ENCODE measurements at regions not wholly inside any gene's neighbourhood (a gene's known extent, or its start where the extent isn't known, plus 50 kb on each side); places are given as distances from the start of the nearest gene placed in this dataset.

GRCh38 chr12:72110937-72111650, 161.1 kb upstream of the TRHDE start:
- no peaks in the 10 kb centered on the region for H3K36me3 ChIP-seq (ENCODE audit: control insufficient read depth, insufficient read depth, low read length)
- H3K27me3 ChIP-seq (ENCODE audit: control insufficient read depth, insufficient read depth, low read length) = no peaks in the 10 kb centered on the region
- H3K9me3 ChIP-seq (ENCODE audit: control insufficient read depth, insufficient read depth, low read length) = no peaks in the 10 kb centered on the region
- H3K4me1 ChIP-seq (ENCODE audit: control insufficient read depth, insufficient read depth, low read length) = peaks cover 3% of the 10 kb centered on the region
- H3K9ac ChIP-seq (ENCODE audit: low read depth, low read length) = no peak overlapping the region
- H3K4me3 ChIP-seq (ENCODE audit: low read depth, low read length) = no peak overlapping the region

GRCh38 chr12:72111706-72112105, 160.5 kb upstream of the TRHDE start:
- H3K9ac ChIP-seq (ENCODE audit: low read depth, low read length) = no peak overlapping the region
- no peaks in the 10 kb centered on the region for H3K27me3 ChIP-seq (ENCODE audit: control insufficient read depth, insufficient read depth, low read length)
- H3K9me3 ChIP-seq (ENCODE audit: control insufficient read depth, insufficient read depth, low read length) = no peaks in the 10 kb centered on the region
- peaks cover 3% of the 10 kb centered on the region for H3K4me1 ChIP-seq (ENCODE audit: control insufficient read depth, insufficient read depth, low read length)
- no peak overlapping the region for H3K4me3 ChIP-seq (ENCODE audit: low read depth, low read length)
- H3K36me3 ChIP-seq (ENCODE audit: control insufficient read depth, insufficient read depth, low read length) = no peaks in the 10 kb centered on the region

- Histone ChIP-seq H3K36me3 (ENCODE audit: control insufficient read depth, insufficient read depth, low read length) (no peaks in the 10 kb centered on the region), H3K9me3 (ENCODE audit: control insufficient read depth, insufficient read depth, low read length) (no peaks in the 10 kb centered on the region), H3K9ac (ENCODE audit: low read depth, low read length) (no peak overlapping the region), H3K4me3 (ENCODE audit: low read depth, low read length) (no peak overlapping the region), H3K4me1 (ENCODE audit: control insufficient read depth, insufficient read depth, low read length) (peaks cover 7% of the 10 kb centered on the region), H3K27me3 (ENCODE audit: control insufficient read depth, insufficient read depth, low read length) (no peaks in the 10 kb centered on the region)
Observed at GRCh38 chr12:72133497-72134055, 138.6 kb upstream of the TRHDE start.

- Histone ChIP-seq H3K4me1 (ENCODE audit: control insufficient read depth, insufficient read depth, low read length) (peaks cover 7% of the 10 kb centered on the region), H3K4me3 (ENCODE audit: low read depth, low read length) (no peak overlapping the region), H3K27me3 (ENCODE audit: control insufficient read depth, insufficient read depth, low read length) (no peaks in the 10 kb centered on the region), H3K36me3 (ENCODE audit: control insufficient read depth, insufficient read depth, low read length) (no peaks in the 10 kb centered on the region), H3K9me3 (ENCODE audit: control insufficient read depth, insufficient read depth, low read length) (no peaks in the 10 kb centered on the region), H3K9ac (ENCODE audit: low read depth, low read length) (no peak overlapping the region)
Observed at GRCh38 chr12:72134246-72135020, 137.7 kb upstream of the TRHDE start.

- H3K9me3 ChIP-seq (ENCODE audit: control insufficient read depth, insufficient read depth, low read length) = no peaks in the 10 kb centered on the region
- no peak overlapping the region for H3K9ac ChIP-seq (ENCODE audit: low read depth, low read length)
- no peaks in the 10 kb centered on the region for H3K36me3 ChIP-seq (ENCODE audit: control insufficient read depth, insufficient read depth, low read length)
- no peaks in the 10 kb centered on the region for H3K27me3 ChIP-seq (ENCODE audit: control insufficient read depth, insufficient read depth, low read length)
- H3K4me3 ChIP-seq (ENCODE audit: low read depth, low read length) = no peak overlapping the region
- H3K4me1 ChIP-seq (ENCODE audit: control insufficient read depth, insufficient read depth, low read length) = peaks cover 7% of the 10 kb centered on the region
Observed at GRCh38 chr12:72135021-72135301, 137.2 kb upstream of the TRHDE start.

- no peaks in the 10 kb centered on the region for H3K36me3 ChIP-seq (ENCODE audit: control insufficient read depth, insufficient read depth, low read length)
- no peak overlapping the region for H3K9ac ChIP-seq (ENCODE audit: low read depth, low read length)
- H3K27me3 ChIP-seq (ENCODE audit: control insufficient read depth, insufficient read depth, low read length) = no peaks in the 10 kb centered on the region
Observed at GRCh38 chr12:72136792-72137191, 135.4 kb upstream of the TRHDE start.

GRCh38 chr12:72139411-72139810, 132.8 kb upstream of the TRHDE start:
- Histone ChIP-seq H3K4me1 (ENCODE audit: control insufficient read depth, insufficient read depth, low read length) (peaks cover 3% of the 10 kb centered on the region), H3K36me3 (ENCODE audit: control insufficient read depth, insufficient read depth, low read length) (no peaks in the 10 kb centered on the region), H3K4me3 (ENCODE audit: low read depth, low read length) (no peak overlapping the region), H3K9me3 (ENCODE audit: control insufficient read depth, insufficient read depth, low read length) (no peaks in the 10 kb centered on the region), H3K27me3 (ENCODE audit: control insufficient read depth, insufficient read depth, low read length) (no peaks in the 10 kb centered on the region), H3K9ac (ENCODE audit: low read depth, low read length) (no peak overlapping the region)

More at GRCh38 chr12:72136792-72137191, 135.4 kb upstream of the TRHDE start:
- Histone ChIP-seq H3K4me3 (ENCODE audit: low read depth, low read length) (no peak overlapping the region), H3K4me1 (ENCODE audit: control insufficient read depth, insufficient read depth, low read length) (peaks cover 7% of the 10 kb centered on the region), H3K9me3 (ENCODE audit: control insufficient read depth, insufficient read depth, low read length) (no peaks in the 10 kb centered on the region)

- Histone ChIP-seq H3K9ac (ENCODE audit: low read depth, low read length) (no peak overlapping the region), H3K36me3 (ENCODE audit: control insufficient read depth, insufficient read depth, low read length) (no peaks in the 10 kb centered on the region), H3K4me3 (ENCODE audit: low read depth, low read length) (no peak overlapping the region), H3K4me1 (ENCODE audit: control insufficient read depth, insufficient read depth, low read length) (no peaks in the 10 kb centered on the region), H3K27me3 (ENCODE audit: control insufficient read depth, insufficient read depth, low read length) (no peaks in the 10 kb centered on the region), H3K9me3 (ENCODE audit: control insufficient read depth, insufficient read depth, low read length) (no peaks in the 10 kb centered on the region)
Observed at GRCh38 chr12:72141381-72141780, 130.8 kb upstream of the TRHDE start.

GRCh38 chr12:72144553-72144952, 127.6 kb upstream of the TRHDE start:
- H3K36me3 ChIP-seq (ENCODE audit: control insufficient read depth, insufficient read depth, low read length) = no peaks in the 10 kb centered on the region

GRCh38 chr12:72146495-72146894, 125.7 kb upstream of the TRHDE start:
- Histone ChIP-seq H3K4me1 (ENCODE audit: control insufficient read depth, insufficient read depth, low read length) (no peaks in the 10 kb centered on the region), H3K9ac (ENCODE audit: low read depth, low read length) (no peak overlapping the region), H3K27me3 (ENCODE audit: control insufficient read depth, insufficient read depth, low read length) (no peaks in the 10 kb centered on the region), H3K4me3 (ENCODE audit: low read depth, low read length) (no peak overlapping the region), H3K36me3 (ENCODE audit: control insufficient read depth, insufficient read depth, low read length) (no peaks in the 10 kb centered on the region), H3K9me3 (ENCODE audit: control insufficient read depth, insufficient read depth, low read length) (no peaks in the 10 kb centered on the region)

More at GRCh38 chr12:72144553-72144952, 127.6 kb upstream of the TRHDE start:
- H3K27me3 ChIP-seq (ENCODE audit: control insufficient read depth, insufficient read depth, low read length) = no peaks in the 10 kb centered on the region
- no peak overlapping the region for H3K4me3 ChIP-seq (ENCODE audit: low read depth, low read length)
- no peak overlapping the region for H3K9ac ChIP-seq (ENCODE audit: low read depth, low read length)
- H3K4me1 ChIP-seq (ENCODE audit: control insufficient read depth, insufficient read depth, low read length) = no peaks in the 10 kb centered on the region
- H3K9me3 ChIP-seq (ENCODE audit: control insufficient read depth, insufficient read depth, low read length) = no peaks in the 10 kb centered on the region

GRCh38 chr12:72148709-72149108, 123.5 kb upstream of the TRHDE start:
- Histone ChIP-seq H3K36me3 (ENCODE audit: control insufficient read depth, insufficient read depth, low read length) (no peaks in the 10 kb centered on the region), H3K27me3 (ENCODE audit: control insufficient read depth, insufficient read depth, low read length) (no peaks in the 10 kb centered on the region), H3K9me3 (ENCODE audit: control insufficient read depth, insufficient read depth, low read length) (no peaks in the 10 kb centered on the region), H3K4me1 (ENCODE audit: control insufficient read depth, insufficient read depth, low read length) (no peaks in the 10 kb centered on the region), H3K9ac (ENCODE audit: low read depth, low read length) (no peak overlapping the region), H3K4me3 (ENCODE audit: low read depth, low read length) (no peak overlapping the region)

GRCh38 chr12:72162875-72163274, 109.3 kb upstream of the TRHDE start:
- H3K4me1 ChIP-seq (ENCODE audit: control insufficient read depth, insufficient read depth, low read length) = no peaks in the 10 kb centered on the region

More at GRCh38 chr12:72162875-72163274, 109.3 kb upstream of the TRHDE start:
- H3K9ac ChIP-seq (ENCODE audit: low read depth, low read length) = no peak overlapping the region
- no peaks in the 10 kb centered on the region for H3K9me3 ChIP-seq (ENCODE audit: control insufficient read depth, insufficient read depth, low read length)
- no peak overlapping the region for H3K4me3 ChIP-seq (ENCODE audit: low read depth, low read length)
- no peaks in the 10 kb centered on the region for H3K27me3 ChIP-seq (ENCODE audit: control insufficient read depth, insufficient read depth, low read length)
- H3K36me3 ChIP-seq (ENCODE audit: control insufficient read depth, insufficient read depth, low read length) = no peaks in the 10 kb centered on the region

Measured in iPS-15b (cell line).